ENCODE measurements at regions not wholly inside any gene's neighbourhood (a gene's known extent, or its start where the extent isn't known, plus 50 kb on each side); places are given as distances from the start of the nearest gene placed in this dataset.
A peak's percentile ranks its signal among the peaks of the same experiment; 100 is the strongest.

DNA sequence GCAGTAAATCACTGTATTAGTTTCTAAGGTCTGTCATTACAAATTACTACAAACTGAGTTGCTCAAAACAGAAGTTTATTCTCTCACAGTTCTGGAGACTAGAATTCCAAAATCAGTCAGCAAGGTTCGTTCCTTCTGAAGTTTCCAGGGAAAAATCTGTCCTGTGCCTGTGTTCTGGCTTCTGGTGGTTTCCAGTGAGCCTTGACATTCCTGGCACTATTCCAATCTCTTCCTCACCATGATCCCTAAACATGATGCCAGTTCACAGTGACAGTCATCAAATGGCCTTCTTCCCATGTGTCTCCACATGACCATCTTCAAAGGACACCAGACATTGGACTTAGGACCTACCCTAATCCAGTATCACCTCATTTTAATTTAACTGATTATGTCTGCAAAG lies 351.4 kb downstream of the PLK2 start:
- DNase-seq (ENCODE audit: low spot score), result no peak

- no peak for DNase-seq (ENCODE audit: low spot score)
Measured at GRCh38 chr5:58107704-58108103, 352.2 kb downstream of the PLK2 start.

GRCh38 chr5:58106754-58107410 lies 353.0 kb downstream of the PLK2 start:
- no peak for DNase-seq (ENCODE audit: low spot score)

DNA sequence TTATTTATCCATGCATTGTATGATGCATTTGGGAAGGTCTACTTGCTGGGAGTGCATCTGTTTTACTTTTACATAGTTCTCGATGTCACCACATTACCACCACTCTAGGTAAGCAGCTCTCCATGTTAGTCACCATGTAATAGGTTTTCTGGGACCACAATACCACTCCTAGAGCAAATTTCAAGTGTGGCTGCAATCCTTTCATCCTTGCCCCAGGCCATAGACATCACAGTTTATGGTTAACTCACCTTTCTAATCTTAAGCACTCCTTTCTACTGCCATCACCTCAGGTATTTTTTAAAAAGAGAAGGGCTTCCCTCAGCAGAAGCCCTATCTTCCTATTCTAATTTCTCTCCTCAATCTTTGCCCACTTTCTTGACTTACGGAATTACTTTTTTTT lies 354.1 kb downstream of the PLK2 start:
- DNase-seq (ENCODE audit: low spot score), result no peak

GRCh38 chr5:58099257-58099656 lies 360.6 kb downstream of the PLK2 start:
- DNase-seq (ENCODE audit: low spot score), result no peak

- DNase-seq (ENCODE audit: low spot score), result peak; percentile 3
Measured at GRCh38 chr5:58094031-58094430, 365.9 kb downstream of the PLK2 start.

DNA sequence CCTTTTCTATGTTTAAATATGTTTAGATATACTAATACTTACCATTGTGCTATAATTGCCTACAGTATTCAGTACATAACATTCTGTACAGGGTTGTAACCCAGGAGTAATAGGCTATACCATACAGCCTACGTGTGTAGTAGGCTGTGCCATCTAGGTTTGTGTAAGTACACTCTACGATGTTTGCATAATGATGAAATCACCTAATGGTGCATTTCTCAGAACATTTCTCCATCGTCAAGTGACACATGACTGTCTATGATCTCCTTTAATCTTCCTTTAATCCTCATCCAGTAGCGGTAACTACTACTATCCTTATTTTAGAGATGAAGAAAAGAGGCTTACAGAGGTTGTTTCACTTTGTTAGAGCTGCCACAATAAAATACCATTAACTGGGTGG lies 369.2 kb downstream of the PLK2 start:
- no peak for DNase-seq (ENCODE audit: low spot score)

DNA sequence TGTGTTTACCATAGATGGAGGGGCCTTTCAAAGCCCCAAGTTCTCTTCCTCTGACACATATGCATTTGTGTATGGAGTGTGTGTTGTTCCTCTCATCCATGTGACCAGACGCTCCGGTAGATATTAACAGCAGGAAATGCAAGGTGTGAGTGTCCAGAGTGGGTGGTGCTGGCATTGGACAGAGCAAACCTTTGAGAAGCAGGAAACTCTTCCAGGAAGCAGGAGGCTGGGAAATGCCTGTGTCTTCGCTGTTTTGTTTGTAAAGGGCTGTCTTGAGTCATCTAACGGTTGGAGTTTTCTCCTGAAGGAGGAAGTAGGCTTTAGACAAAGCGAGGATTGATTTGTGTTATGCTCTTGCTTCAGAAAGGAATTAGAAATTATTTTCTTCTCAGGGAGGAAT lies 370.9 kb downstream of the PLK2 start:
- DNase-seq (ENCODE audit: low spot score), result no peak

- DNase-seq (ENCODE audit: low spot score), result no peak
Measured at GRCh38 chr5:58087905-58088304, 372.0 kb downstream of the PLK2 start.

DNA sequence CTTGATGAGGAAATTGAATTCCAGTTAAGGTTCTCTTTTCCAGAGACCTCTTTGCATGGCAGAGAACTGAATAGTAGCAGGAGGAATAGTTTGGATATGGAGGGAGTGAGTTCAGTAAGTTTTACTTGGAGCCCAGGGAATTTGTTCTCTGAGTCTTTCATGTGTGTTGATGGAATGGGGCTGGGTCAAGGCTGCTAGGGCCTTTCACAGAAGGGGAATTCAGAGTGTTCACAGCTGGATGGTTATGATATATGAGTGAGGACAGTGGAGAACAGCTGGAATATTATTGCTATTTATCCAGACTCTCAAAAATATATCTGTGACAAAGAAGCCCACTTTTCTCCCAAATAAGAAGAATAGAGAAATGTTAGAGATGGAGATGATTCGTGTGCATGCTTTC lies 372.8 kb downstream of the PLK2 start:
- DNase-seq (ENCODE audit: low spot score), result no peak

DNA sequence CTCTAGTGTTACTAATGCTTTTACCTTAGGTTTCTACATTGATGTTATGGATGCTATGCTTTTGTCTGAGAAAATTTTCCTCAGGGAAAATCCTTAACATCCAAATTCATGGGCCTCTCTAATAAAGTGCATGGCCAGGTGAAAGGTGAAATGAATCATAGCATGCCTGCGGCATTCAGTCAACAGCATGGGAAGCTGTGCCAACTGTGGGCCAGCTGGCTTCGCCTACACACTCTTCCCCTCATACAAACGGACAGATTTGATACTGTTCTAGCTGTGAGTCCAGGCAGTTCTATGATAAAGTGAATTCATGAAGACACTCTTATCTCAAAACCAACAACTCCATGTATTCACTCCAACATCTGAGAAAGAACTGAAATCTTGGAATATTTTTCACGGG lies 374.1 kb downstream of the PLK2 start:
- DNase-seq (ENCODE audit: low spot score), result no peak

GRCh38 chr5:58081435-58081834 lies 378.5 kb downstream of the PLK2 start:
- DNase-seq (ENCODE audit: low spot score), result no peak

DNA sequence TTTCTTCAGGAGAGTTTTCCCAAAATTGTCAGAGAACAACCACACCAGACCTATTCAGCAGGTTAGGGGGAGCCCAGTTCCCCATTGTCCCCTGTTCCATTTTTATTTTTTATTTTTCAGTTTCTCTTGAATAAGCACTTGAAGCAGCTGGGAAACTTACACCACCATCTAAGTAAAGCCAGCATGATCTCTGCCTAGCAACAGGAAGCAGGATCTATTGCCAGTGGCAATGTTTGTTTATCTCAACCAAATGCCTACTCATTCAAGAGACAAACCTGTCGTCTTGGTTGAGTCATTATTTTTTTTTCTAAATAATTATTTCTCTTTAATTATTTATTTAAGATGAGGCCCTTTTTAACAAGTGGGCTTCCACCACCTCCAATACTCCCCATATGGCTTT lies 379.3 kb downstream of the PLK2 start:
- no peak for DNase-seq (ENCODE audit: low spot score)

DNA sequence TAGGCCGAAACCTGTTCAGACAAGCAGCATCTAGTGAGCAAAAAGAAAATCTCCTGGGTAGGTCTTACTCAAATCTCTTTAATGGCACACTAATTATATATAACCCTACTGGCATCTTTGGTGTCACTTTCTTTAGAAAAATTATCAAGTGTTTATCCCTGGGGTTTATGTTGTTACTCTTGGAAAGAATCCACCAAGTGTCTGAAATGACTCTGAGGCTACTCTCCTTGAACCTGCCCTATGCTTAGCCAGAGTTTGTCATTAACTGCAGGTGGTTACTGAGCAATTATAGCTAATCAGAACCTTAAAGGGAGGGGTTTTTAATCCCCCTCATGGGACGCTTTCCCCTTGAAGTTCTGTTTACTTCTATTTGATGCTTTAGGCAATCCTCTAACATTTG lies 381.9 kb downstream of the PLK2 start:
- DNase-seq (ENCODE audit: low spot score), result no peak

- no peak for DNase-seq (ENCODE audit: low spot score)
Measured at GRCh38 chr5:58077416-58077815, 382.5 kb downstream of the PLK2 start.

- no peak for DNase-seq (ENCODE audit: low spot score)
Measured at GRCh38 chr5:58076483-58077257, 383.2 kb downstream of the PLK2 start.

DNA sequence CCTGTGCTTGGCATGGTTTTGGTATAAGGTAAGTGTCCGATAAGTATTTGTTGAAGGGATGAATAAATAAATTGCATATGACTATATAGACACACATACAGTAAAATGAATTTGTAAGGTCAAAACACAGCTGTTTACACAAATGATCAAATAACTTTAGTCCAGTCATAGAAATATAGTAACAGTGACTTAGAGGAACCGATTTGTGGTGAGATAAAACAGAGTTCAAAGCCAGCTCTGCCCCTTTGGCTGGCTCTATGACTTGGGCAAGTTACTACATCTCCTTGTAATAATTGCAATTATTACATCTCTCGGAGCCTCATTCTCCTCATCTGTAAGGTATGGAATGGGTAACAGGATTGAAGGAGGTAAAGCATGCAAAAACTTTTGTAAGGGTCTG lies 384.0 kb downstream of the PLK2 start:
- no peak for DNase-seq (ENCODE audit: low spot score)

DNA sequence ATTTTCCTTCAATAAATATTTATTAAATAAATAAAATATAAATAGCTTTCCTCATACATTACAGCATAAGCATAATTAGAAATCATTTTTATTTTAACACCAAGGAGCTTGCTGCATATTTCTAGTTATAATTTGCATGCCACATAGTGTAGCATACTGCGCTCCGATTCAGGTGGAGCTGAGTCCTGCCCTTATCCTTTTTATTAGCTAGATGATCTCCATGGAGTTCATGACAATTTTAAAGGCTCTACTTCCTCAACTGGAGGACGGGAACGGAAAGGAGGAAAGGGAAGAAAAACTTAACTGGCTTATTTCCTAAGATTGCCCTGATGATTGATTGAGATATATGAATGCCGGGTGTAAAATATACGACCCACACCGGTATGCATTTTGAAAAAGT lies 385.2 kb downstream of the PLK2 start:
- DNase-seq (ENCODE audit: low spot score), result no peak

- DNase-seq (ENCODE audit: low spot score), result no peak
Measured at GRCh38 chr5:58074222-58074621, 385.7 kb downstream of the PLK2 start.

DNA sequence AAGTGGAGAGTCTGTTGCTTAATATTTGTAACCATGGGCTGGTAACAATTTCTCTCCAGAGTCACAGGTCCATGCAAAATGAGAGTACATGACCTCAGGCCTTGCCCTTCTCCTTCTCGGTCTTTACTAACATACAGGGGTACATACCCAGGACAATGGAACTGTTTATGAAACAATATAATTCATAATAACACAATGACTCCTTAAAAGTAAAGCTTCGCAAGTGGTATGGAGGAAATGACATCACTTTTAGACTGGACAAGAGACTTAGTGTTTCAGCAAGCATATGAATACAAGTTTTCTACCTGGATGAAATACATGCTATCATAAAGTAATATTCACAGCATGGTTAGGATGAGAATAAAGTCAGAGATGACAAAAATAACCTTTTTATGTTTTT lies 386.6 kb downstream of the PLK2 start:
- DNase-seq (ENCODE audit: low spot score), result no peak

- DNase-seq (ENCODE audit: low spot score), result no peak
Measured at GRCh38 chr5:58072300-58072965, 387.5 kb downstream of the PLK2 start.

- DNase-seq (ENCODE audit: low spot score), result no peak
Measured at GRCh38 chr5:58071566-58071965, 388.3 kb downstream of the PLK2 start.

GRCh38 chr5:58069846-58070245 lies 390.0 kb downstream of the PLK2 start:
- no peak for DNase-seq (ENCODE audit: low spot score)
